GM19099 (cell line): ENCODE measurements at regions not wholly inside any gene's neighbourhood (a gene's known extent, or its start where the extent isn't known, plus 50 kb on each side); places are given as distances from the start of the nearest gene placed in this dataset.

Experiments used
- POLR2A ChIP-seq: IDR thresholded peaks from 3 replicates; pipeline ENCODE4 v1.6.1; 2011; ENCODE audit warnings: low read depth; ENCODE audit not compliant: insufficient read length; ENCODE audit errors: extremely low read depth

DNA sequence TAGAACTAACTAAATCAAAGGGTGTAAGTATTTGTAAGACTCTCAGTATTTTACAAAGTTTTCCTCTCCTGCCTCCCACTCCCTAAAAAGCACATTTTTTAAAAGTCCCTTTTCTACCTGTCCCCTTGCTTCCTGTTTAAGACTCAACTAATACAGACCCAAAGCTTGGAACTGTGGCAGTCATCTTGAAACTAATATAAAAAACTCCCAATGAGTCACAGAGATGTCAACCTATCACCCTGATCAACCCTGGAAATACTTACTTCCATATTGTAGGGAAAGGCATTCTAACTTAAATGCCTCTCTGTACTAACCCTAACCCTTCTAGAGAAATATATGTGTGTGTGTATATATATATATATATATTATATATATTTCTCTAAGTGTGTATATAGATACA lies 184.8 kb downstream of the SPTSSA start:
- TF ChIP-seq POLR2A: no peak

DNA sequence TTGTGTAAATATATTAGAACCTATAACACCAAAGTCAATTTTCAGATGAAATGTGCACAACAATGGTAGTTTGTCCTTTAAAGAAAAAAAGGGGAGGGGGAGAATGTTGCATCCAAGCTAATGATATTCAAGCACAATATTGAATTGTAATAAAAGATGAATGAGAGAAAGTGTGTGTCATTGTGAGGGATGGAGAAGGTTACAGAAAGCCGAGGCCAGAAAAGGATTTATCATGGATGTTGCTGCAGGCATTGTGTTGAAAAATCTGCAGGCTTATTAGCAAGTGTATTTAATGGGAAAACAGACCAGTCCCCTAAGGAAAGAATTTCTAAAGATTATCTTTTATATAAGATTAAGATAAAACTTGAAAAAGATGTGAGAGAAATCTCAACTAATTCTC lies 186.5 kb downstream of the SPTSSA start:
- no peak for TF ChIP-seq POLR2A

DNA sequence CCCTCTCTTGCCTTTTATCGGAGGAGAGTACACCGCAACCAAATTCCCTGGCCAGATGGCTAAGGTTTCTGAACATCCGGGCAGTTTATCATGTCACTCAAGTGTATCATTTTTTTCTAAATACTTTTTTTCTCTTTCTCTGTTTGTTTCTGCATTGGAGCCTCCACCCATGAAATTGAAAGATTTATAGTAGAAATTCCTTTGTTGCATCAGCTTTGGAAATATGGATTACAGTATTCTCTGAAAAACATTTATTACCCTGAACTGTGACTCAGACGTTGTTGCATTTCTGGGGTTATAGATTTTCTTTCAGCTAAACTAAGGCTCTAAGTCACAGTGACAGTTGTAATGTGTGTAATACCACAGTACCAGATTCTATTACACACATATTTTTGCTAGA lies 187.0 kb downstream of the SPTSSA start:
- TF ChIP-seq POLR2A: no peak

DNA sequence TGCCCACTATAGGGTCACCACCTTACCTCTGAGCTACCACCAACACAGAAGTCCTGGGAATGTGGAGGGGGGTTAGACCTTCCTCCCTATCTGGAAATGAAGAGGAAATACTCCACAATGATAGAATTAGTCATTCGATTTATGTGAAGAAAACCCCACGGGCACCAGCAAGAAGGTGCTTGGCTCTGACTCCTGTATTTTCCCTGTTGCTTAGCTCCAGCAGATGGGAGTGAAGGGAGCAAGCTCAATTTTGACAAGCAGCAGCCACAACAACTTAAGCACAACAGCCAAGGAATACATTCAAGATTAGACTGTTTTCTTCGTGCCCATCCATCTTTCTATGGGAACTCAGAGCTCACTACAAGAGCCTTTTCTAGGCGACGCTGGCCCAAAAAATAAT lies 191.7 kb downstream of the SPTSSA start:
- no peak for TF ChIP-seq POLR2A

DNA sequence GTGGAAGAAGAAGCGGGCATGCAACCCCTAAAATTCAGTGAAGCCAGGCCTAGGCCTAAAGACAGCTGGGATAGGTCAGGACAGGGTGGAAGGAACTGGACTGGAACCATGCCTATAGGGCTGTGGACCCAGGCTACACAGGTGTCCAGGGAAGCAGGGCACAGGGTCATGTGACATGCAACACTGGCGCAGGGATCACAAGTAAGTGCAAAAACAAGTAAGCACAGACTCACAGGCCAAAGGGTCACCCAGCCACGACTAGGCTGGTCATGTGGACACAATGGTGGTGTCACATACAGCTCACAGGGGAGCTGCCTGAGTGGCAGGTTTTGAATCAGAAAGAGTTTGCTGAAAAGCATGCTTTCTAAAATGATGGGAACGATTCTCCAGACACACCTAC lies 195.7 kb downstream of the SPTSSA start:
- no peak for TF ChIP-seq POLR2A

DNA sequence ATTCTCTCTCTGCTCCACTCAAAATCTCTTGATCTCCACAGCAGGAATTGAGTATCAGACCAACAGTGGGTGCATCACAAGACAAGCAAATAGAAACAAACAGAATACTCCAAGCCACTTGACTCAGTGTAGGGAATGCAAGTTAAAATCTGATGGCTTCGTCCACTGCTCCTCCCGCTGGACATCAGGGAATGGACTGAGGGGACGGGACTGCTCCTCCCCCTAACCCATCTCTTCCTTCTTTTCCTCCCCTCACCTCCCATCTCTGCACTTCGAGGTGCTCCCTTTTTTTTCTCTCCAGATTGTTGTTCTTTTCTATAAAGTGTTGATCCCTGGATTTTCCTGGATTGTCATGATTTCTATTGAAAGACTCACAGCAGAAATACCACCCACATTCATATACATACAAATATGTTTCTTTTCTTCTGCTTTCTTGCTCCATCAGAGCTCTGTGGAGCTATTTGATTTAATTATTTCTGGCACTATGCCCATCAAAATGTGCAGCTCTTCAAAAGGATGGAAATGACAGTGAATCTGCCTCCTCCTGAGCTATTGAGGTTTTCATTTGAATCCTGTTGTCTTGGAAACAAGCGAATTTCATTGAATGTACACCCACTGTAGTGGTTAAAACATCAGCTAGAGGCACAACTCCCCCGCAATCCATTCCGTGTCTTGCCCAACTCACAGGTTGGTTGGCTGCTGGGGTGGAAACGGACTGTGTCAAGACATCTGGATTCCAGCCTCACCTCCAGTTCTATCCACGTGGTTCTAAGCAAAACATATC lies 199.7 kb downstream of the SPTSSA start:
- TF ChIP-seq POLR2A: no peak

DNA sequence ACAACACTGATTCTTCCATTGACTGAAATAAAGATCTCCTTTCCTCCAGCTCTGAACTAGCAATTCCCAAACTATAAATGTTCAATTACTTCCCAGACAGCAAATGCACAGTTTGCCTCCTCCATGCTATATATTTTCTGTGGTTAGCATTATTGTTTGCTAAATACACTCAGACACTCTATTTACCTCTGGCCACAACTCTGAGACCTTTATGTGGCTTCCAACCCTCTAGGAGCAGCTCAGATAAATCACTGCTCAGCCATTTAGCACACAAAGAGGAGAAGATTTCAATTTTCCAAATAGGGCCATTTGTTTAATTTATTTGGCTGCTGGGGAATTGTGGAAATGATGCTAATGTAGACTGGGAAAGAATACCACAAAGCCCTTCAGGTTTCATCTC lies 202.0 kb downstream of the SPTSSA start:
- TF ChIP-seq POLR2A: no peak

DNA sequence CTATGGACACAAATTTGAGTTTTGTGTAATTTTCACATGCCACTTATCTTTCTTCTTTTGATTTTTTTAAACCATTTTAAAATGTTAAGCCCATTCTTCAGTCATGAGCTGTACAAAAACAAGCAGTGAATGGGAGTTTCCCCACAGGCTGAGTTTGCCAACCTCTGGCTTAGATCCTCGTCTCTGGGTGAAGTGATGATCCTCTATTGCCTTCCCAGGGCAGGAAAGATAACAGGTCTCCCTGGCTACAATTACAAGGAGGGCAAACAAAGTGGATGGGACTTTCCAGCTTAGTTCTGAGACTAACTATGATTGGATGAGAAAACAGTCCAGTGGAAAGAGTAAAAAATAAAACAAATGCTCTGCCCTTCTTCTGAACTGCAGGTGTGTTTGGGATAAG lies 203.7 kb downstream of the SPTSSA start:
- TF ChIP-seq POLR2A: no peak

DNA sequence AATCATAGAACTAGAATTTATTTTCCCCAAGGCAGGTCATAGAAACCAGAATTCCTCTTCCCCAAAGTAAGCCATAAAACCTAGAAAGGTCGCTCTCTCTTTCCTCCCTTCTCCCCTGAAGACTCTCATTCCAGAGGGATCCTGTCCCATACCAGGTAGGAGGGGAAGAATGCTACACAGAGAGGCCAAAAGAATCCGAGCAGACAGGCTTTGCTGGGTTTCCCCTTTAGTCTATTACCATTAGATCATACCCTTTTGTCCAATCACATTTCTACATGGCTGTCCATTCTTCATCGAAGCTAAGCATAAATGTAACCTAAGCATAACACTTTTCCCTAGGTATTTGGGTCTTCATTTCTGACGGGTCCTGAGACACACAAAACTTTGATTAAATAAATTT lies 204.5 kb downstream of the SPTSSA start:
- no peak for TF ChIP-seq POLR2A

DNA sequence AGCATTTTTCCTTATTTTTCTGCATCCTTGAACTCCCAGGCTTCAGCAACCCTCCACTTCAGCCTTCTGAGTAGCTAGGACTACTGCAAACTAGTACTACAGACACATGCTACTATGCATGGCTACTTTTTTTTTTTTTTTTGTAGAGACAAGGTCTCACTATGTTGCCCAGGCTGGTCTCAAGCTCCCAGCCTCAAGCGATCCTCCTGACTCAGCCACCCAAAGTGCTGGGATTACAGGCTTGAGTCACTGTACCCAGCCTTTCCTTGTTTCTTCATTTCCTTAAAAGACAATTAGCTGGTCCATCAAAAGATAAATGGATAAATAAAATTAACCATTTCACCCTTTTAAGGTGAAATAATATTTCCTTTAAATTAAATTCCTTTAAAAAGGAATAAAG lies 205.8 kb downstream of the SPTSSA start:
- no peak for TF ChIP-seq POLR2A

DNA sequence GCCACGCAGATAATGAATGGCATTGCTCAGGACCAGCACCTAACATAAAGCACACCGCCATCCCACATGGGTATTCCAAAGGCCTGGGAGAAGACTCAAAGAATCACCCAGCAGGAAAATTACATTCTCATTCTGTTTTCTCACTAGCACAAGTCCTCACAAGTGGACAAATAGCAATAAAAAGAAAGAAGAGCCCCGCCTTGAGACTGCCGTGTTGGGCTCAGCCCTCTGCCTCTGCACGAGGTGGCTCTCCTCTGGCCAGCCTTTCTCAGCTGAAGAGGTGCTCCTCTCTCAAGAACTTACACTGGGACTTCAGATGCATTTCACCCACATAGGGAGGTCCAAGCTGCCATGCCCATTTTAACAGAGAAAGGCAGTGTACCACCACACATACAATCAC lies 207.5 kb downstream of the SPTSSA start:
- no peak for TF ChIP-seq POLR2A

DNA sequence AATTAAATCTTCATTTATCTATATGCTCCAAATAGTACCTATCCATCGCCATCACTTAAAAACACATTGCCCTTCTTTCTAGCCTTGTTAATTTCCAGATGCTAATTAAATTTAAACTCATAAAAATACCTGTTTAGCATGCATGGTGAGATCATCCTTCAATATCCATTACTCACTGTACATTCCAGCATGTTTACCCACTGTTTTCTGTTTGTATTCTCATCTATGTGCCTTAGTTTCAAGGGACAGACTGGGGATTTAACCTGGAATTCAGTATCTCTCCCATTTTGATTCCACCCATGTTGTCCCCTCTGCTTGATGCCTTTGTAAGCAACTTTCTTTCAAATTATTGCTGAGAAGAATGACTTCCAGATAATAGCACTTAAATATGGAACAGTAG lies 208.0 kb downstream of the SPTSSA start:
- no peak for TF ChIP-seq POLR2A

DNA sequence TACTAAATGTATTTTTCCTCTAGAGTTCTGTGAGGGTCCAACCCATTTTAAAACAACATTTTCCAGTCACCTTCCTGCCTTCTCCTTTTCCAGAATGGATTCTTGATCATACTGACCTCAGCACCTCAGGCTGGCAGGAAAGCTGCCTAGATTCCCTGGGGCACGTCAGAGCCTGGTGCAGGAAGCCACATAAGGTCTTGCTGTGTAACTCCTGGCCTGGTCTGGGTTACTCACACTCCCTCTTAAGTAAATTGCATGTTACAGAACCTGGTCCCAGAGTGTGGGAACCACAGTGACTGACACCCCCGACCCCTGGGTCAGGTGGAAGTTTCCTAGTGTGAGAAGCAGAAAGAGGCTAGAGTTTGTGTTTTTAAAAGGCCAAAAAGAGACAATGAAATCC lies 209.8 kb downstream of the SPTSSA start:
- TF ChIP-seq POLR2A: no peak

DNA sequence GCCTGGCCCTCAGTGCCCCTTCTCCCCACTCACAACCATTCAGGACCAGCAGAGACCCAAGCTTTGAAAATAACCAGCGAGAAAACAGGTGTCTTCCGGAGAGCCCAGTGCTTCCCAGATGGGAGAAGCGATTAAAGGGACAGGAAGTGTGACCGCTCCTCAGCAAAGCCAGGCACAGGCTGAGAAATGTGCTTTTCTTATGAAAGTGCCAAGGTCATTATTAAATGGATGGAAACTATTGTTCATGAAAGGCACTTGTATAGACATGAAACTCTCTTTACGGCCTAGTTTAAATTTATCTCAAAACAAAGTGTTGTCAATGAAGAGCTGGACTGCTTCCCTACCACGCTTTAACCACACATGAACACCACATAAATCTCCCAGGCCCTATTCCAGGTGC lies 210.4 kb downstream of the SPTSSA start:
- no peak for TF ChIP-seq POLR2A

DNA sequence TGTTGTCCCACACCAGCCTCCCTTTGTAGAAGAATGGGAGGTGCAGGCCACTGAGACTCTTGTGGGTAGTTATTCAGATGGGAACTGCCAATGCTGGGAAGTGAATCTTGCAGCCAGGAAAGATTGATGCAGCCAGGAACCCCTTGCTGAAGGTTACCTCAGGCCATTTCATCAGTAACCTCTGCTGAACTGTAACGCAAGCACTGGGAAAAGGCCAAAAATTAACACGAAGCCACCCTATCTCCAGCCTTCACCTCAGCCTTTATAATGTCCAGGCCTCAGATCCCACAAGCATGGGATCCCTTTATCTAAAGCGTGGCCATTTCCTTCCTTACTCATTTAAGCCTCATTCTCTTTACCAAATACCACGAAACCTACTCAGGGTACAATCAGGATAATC lies 211.1 kb downstream of the SPTSSA start:
- TF ChIP-seq POLR2A: no peak

DNA sequence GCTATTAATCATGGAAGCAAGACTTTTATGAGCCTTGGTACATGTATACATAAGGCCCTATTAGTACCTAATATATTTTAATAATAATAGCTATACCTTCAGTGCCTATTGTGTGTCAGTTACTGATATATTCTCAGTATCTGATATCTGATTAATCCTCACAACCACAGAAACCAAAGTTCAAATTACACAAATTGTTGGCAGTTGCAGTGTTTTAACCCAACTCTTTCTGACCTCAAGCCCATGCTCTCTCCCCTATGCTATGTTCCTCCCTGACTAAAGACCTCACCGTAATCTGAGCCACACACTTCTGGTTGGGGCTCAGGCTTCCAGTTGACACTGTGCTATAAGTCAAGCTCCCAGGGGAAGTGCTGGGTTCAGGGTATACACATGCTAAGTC lies 214.4 kb downstream of the SPTSSA start:
- no peak for TF ChIP-seq POLR2A

DNA sequence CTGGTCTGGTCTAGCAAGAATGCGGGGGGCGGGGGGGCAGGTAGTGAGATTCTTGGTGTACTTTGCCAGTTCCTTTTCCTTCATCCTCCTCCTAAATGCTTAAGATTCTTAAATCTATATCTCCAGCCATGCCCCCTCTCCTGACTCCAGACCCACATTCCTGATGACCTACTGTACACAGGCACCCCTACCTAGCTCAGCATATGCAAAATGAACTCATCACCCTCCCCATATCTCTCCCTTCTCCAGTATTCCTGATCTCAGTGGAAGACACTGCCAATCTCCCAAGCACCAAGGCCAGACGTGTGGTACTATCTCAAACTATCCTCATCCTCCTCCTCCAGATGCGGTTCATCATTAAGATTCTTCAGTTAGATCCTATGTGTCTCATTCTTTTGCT lies 215.8 kb downstream of the SPTSSA start:
- TF ChIP-seq POLR2A: no peak
